Thyroid gland (tissue), 4 donors: ENCODE measurements at regions not wholly inside any gene's neighbourhood (a gene's known extent, or its start where the extent isn't known, plus 50 kb on each side); places are given as distances from the start of the nearest gene placed in this dataset.

Source experiments
- POLR2A ChIP-seq, 2 donors: fragments of 450-650 bp; IDR thresholded peaks; one replicate each; pipeline ENCODE4 v1.6.1; 2017; ENCODE audit warnings: antibody characterized with exemption in 2 of 2, mild to moderate bottlenecking in 2 of 2, moderate library complexity in 1 of 2
- TF ChIP-seq, protein P1 (sequence below), 6 experiments: fragments of 200-600 bp in 3 of 6; fragments of 450-650 bp in 3 of 6; sonication (generic) in 3 of 6; IDR thresholded peaks; one replicate each; pipeline ENCODE4 v1.5.1; 2016 to 2019; ENCODE audit warnings: antibody characterized with exemption in 6 of 6, mild to moderate bottlenecking in 2 of 6, inconsistent platforms in 1 of 6, moderate library complexity in 1 of 6

DNA sequence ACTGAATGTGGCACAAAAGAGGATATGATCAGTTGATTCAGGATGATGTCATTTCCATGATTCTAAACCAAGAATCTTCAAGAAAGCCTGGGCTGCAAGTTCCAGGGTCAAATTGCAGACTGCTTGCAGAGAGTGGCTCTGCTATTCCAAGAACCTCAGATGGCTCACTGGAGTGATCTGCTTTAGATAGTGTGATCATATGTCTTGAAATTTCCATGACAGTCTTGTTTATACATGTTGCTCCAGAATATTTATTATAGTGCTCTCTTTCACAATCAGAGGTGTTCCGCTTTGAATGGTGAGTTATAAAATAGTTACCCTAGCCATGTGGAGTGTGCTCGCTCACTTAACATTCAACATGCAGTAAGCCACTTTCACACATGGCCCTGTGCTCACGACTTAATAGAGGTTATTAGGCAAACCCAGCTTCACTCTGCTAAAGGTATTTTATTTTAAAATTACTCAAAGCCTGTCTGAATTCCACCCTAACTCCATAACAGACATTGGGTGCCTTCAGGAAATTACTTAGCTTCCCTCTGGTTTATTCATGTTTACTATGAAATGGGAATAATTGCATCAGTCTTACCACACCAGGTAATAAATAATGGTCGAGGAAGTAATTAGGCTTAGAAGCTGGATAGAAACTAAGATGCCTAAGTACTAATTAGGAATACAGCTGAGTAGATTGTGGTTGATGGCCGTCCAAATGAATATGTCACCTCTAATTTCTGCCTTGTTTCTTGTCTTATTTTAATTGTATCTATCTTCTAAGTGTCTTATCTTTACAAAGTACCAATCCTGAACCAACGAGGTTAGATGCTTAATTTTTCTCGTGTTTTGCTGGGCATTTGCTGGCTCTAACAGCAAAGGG, 187.9 kb downstream of the ETS1 start:
- TF ChIP-seq, protein P1, sequence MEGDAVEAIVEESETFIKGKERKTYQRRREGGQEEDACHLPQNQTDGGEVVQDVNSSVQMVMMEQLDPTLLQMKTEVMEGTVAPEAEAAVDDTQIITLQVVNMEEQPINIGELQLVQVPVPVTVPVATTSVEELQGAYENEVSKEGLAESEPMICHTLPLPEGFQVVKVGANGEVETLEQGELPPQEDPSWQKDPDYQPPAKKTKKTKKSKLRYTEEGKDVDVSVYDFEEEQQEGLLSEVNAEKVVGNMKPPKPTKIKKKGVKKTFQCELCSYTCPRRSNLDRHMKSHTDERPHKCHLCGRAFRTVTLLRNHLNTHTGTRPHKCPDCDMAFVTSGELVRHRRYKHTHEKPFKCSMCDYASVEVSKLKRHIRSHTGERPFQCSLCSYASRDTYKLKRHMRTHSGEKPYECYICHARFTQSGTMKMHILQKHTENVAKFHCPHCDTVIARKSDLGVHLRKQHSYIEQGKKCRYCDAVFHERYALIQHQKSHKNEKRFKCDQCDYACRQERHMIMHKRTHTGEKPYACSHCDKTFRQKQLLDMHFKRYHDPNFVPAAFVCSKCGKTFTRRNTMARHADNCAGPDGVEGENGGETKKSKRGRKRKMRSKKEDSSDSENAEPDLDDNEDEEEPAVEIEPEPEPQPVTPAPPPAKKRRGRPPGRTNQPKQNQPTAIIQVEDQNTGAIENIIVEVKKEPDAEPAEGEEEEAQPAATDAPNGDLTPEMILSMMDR (IDR thresholded peaks at IDR 0.05): no peak
- TF ChIP-seq POLR2A (IDR thresholded peaks at IDR 0.05): no peak
